ENCODE measurements at regions not wholly inside any gene's neighbourhood (a gene's known extent, or its start where the extent isn't known, plus 50 kb on each side); places are given as distances from the start of the nearest gene placed in this dataset.

GRCh38 chr6:8276148-8276547 is 159.2 kb downstream of the SLC35B3 start:
- no peak for DNase-seq (ENCODE audit: low read depth)

- DNase-seq (ENCODE audit: low read depth): no peak
These were observed 159.7 kb downstream of the SLC35B3 start for GRCh38 chr6:8275667-8276066.

GRCh38 chr6:8274226-8274625 is 161.1 kb downstream of the SLC35B3 start:
- DNase-seq (ENCODE audit: low read depth): no peak

- no peak for DNase-seq (ENCODE audit: low read depth)
These were observed 165.4 kb downstream of the SLC35B3 start for GRCh38 chr6:8269872-8270454.

- no peak for DNase-seq (ENCODE audit: low read depth)
These were observed 166.3 kb downstream of the SLC35B3 start for GRCh38 chr6:8269094-8269493.

- no peak for DNase-seq (ENCODE audit: low read depth)
These were observed 166.3 kb upstream of the EEF1E1 start for GRCh38 chr6:8268606-8269005.

GRCh38 chr6:8268156-8268555 is 165.8 kb upstream of the EEF1E1 start:
- no peak for DNase-seq (ENCODE audit: low read depth)

- no peak for DNase-seq (ENCODE audit: low read depth)
These were observed 158.3 kb upstream of the EEF1E1 start for GRCh38 chr6:8260610-8261009.

GRCh38 chr6:8246403-8246802 is 144.1 kb upstream of the EEF1E1 start:
- no peak for DNase-seq (ENCODE audit: low read depth)

GRCh38 chr6:8245726-8246125 is 143.4 kb upstream of the EEF1E1 start:
- DNase-seq (ENCODE audit: low read depth): no peak

GRCh38 chr6:8243475-8243874 is 141.1 kb upstream of the EEF1E1 start:
- no peak for DNase-seq (ENCODE audit: low read depth)

- DNase-seq (ENCODE audit: low read depth): no peak
These were observed 140.5 kb upstream of the EEF1E1 start for GRCh38 chr6:8242885-8243284.

- DNase-seq (ENCODE audit: low read depth): no peak
These were observed 138.0 kb upstream of the EEF1E1 start for GRCh38 chr6:8240301-8240700.

GRCh38 chr6:8238773-8239683 is 136.7 kb upstream of the EEF1E1 start:
- no peak for DNase-seq (ENCODE audit: low read depth)

- DNase-seq (ENCODE audit: low read depth): no peak
These were observed 135.3 kb upstream of the EEF1E1 start for GRCh38 chr6:8237668-8238067.

- DNase-seq (ENCODE audit: low read depth): no peak
These were observed 134.6 kb upstream of the EEF1E1 start for GRCh38 chr6:8236956-8237355.

GRCh38 chr6:8234321-8234720 is 132.0 kb upstream of the EEF1E1 start:
- no peak for DNase-seq (ENCODE audit: low read depth)

GRCh38 chr6:8231956-8232355 is 129.6 kb upstream of the EEF1E1 start:
- DNase-seq (ENCODE audit: low read depth): no peak

GRCh38 chr6:8229915-8230756 is 127.8 kb upstream of the EEF1E1 start:
- no peak for DNase-seq (ENCODE audit: low read depth)

- no peak for DNase-seq (ENCODE audit: low read depth)
These were observed 122.8 kb upstream of the EEF1E1 start for GRCh38 chr6:8225113-8225512.

GRCh38 chr6:8223678-8224077 is 121.3 kb upstream of the EEF1E1 start:
- no peak for DNase-seq (ENCODE audit: low read depth)

- peak; percentile 6 for DNase-seq (ENCODE audit: low read depth)
These were observed 117.1 kb upstream of the EEF1E1 start for GRCh38 chr6:8219352-8219943.
